ENCODE measurements at regions not wholly inside any gene's neighbourhood (a gene's known extent, or its start where the extent isn't known, plus 50 kb on each side); places are given as distances from the start of the nearest gene placed in this dataset.

GRCh38 chr21:22579741-22580140, 1581.5 kb downstream of the NCAM2 start:
- DNase-seq (ENCODE audit: low read depth, low spot score): no peak
- Histone ChIP-seq H3K9ac (ENCODE audit: insufficient read length, low read depth) (no peak overlapping the region), H3K9me3 (ENCODE audit: insufficient read depth, low read length) (no peaks in the 10 kb centered on the region), H3K4me1 (ENCODE audit: insufficient read depth, insufficient read length) (no peaks in the 10 kb centered on the region), H3K36me3 (ENCODE audit: insufficient read depth, insufficient read length, low read length) (no peaks in the 10 kb centered on the region), H3K27me3 (ENCODE audit: insufficient read depth, insufficient read length) (no peaks in the 10 kb centered on the region), H3K4me3 (ENCODE audit: insufficient read length, low read depth) (no peak overlapping the region)
- TF ChIP-seq SUZ12 (IDR thresholded peaks at IDR 0.05; ENCODE audit: extremely low read depth, insufficient read depth, insufficient read length): no peak
- TF ChIP-seq ZNF274 (IDR thresholded peaks at IDR 0.05; ENCODE audit: low read depth, low read length): no peak
- no peak for TF ChIP-seq YY1 (IDR thresholded peaks at IDR 0.05; ENCODE audit: insufficient read depth, insufficient read length)

- Histone ChIP-seq H3K27me3 (ENCODE audit: insufficient read depth, insufficient read length) (no peaks in the 10 kb centered on the region), H3K4me1 (ENCODE audit: insufficient read depth, insufficient read length) (no peaks in the 10 kb centered on the region), H3K9me3 (ENCODE audit: insufficient read depth, low read length) (no peaks in the 10 kb centered on the region), H3K36me3 (ENCODE audit: insufficient read depth, insufficient read length, low read length) (no peaks in the 10 kb centered on the region), H3K9ac (ENCODE audit: insufficient read length, low read depth) (no peak overlapping the region), H3K4me3 (ENCODE audit: insufficient read length, low read depth) (no peak overlapping the region)
- no peak for TF ChIP-seq ZNF274 (IDR thresholded peaks at IDR 0.05; ENCODE audit: low read depth, low read length)
- no peak for DNase-seq (ENCODE audit: low read depth, low spot score)
Measured at GRCh38 chr21:22582026-22582425, 1583.8 kb downstream of the NCAM2 start.

GRCh38 chr21:22584308-22584707, 1586.1 kb downstream of the NCAM2 start:
- H3K4me3 ChIP-seq (ENCODE audit: insufficient read length, low read depth): no peak overlapping the region
- no peaks in the 10 kb centered on the region for H3K9me3 ChIP-seq (ENCODE audit: insufficient read depth, low read length)
- H3K4me1 ChIP-seq (ENCODE audit: insufficient read depth, insufficient read length): no peaks in the 10 kb centered on the region
- no peak overlapping the region for H3K9ac ChIP-seq (ENCODE audit: insufficient read length, low read depth)
- no peaks in the 10 kb centered on the region for H3K27me3 ChIP-seq (ENCODE audit: insufficient read depth, insufficient read length)
- no peak for DNase-seq (ENCODE audit: low read depth, low spot score)
- no peaks in the 10 kb centered on the region for H3K36me3 ChIP-seq (ENCODE audit: insufficient read depth, insufficient read length, low read length)
- TF ChIP-seq SUZ12 (IDR thresholded peaks at IDR 0.05; ENCODE audit: extremely low read depth, insufficient read depth, insufficient read length): no peak
- TF ChIP-seq YY1 (IDR thresholded peaks at IDR 0.05; ENCODE audit: insufficient read depth, insufficient read length): no peak
- TF ChIP-seq ZNF274 (IDR thresholded peaks at IDR 0.05; ENCODE audit: low read depth, low read length): no peak

GRCh38 chr21:22585558-22585957, 1587.3 kb downstream of the NCAM2 start:
- Histone ChIP-seq H3K36me3 (ENCODE audit: insufficient read depth, insufficient read length, low read length) (no peaks in the 10 kb centered on the region), H3K9me3 (ENCODE audit: insufficient read depth, low read length) (no peaks in the 10 kb centered on the region), H3K9ac (ENCODE audit: insufficient read length, low read depth) (no peak overlapping the region), H3K4me3 (ENCODE audit: insufficient read length, low read depth) (no peak overlapping the region), H3K4me1 (ENCODE audit: insufficient read depth, insufficient read length) (no peaks in the 10 kb centered on the region), H3K27me3 (ENCODE audit: insufficient read depth, insufficient read length) (no peaks in the 10 kb centered on the region)
- no peak for DNase-seq (ENCODE audit: low read depth, low spot score)
- TF ChIP-seq YY1 (IDR thresholded peaks at IDR 0.05; ENCODE audit: insufficient read depth, insufficient read length) (no peak), SUZ12 (IDR thresholded peaks at IDR 0.05; ENCODE audit: extremely low read depth, insufficient read depth, insufficient read length) (no peak), ZNF274 (IDR thresholded peaks at IDR 0.05; ENCODE audit: low read depth, low read length) (no peak)

- TF ChIP-seq SUZ12 (IDR thresholded peaks at IDR 0.05; ENCODE audit: extremely low read depth, insufficient read depth, insufficient read length) (no peak), YY1 (IDR thresholded peaks at IDR 0.05; ENCODE audit: insufficient read depth, insufficient read length) (no peak), ZNF274 (IDR thresholded peaks at IDR 0.05; ENCODE audit: low read depth, low read length) (no peak)
- H3K9ac ChIP-seq (ENCODE audit: insufficient read length, low read depth): no peak overlapping the region
- H3K36me3 ChIP-seq (ENCODE audit: insufficient read depth, insufficient read length, low read length): no peaks in the 10 kb centered on the region
- no peak for DNase-seq (ENCODE audit: low read depth, low spot score)
- H3K27me3 ChIP-seq (ENCODE audit: insufficient read depth, insufficient read length): no peaks in the 10 kb centered on the region
- H3K4me1 ChIP-seq (ENCODE audit: insufficient read depth, insufficient read length): no peaks in the 10 kb centered on the region
- H3K9me3 ChIP-seq (ENCODE audit: insufficient read depth, low read length): peaks cover 4% of the 10 kb centered on the region; the same call in 1 of the 2 replicates
- no peak overlapping the region for H3K4me3 ChIP-seq (ENCODE audit: insufficient read length, low read depth)
Measured at GRCh38 chr21:22597660-22598255, 1599.5 kb downstream of the NCAM2 start.

- Histone ChIP-seq H3K4me3 (ENCODE audit: insufficient read length, low read depth) (no peak overlapping the region), H3K4me1 (ENCODE audit: insufficient read depth, insufficient read length) (no peaks in the 10 kb centered on the region), H3K36me3 (ENCODE audit: insufficient read depth, insufficient read length, low read length) (no peaks in the 10 kb centered on the region), H3K27me3 (ENCODE audit: insufficient read depth, insufficient read length) (no peaks in the 10 kb centered on the region), H3K9ac (ENCODE audit: insufficient read length, low read depth) (no peak overlapping the region), H3K9me3 (ENCODE audit: insufficient read depth, low read length) (no peaks in the 10 kb centered on the region)
- no peak for DNase-seq (ENCODE audit: low read depth, low spot score)
- TF ChIP-seq SUZ12 (IDR thresholded peaks at IDR 0.05; ENCODE audit: extremely low read depth, insufficient read depth, insufficient read length) (no peak), YY1 (IDR thresholded peaks at IDR 0.05; ENCODE audit: insufficient read depth, insufficient read length) (no peak), ZNF274 (IDR thresholded peaks at IDR 0.05; ENCODE audit: low read depth, low read length) (no peak)
Measured at GRCh38 chr21:22609802-22610201, 1611.6 kb downstream of the NCAM2 start.

- Histone ChIP-seq H3K9me3 (ENCODE audit: insufficient read depth, low read length) (no peaks in the 10 kb centered on the region), H3K4me1 (ENCODE audit: insufficient read depth, insufficient read length) (no peaks in the 10 kb centered on the region), H3K9ac (ENCODE audit: insufficient read length, low read depth) (no peak overlapping the region), H3K36me3 (ENCODE audit: insufficient read depth, insufficient read length, low read length) (no peaks in the 10 kb centered on the region), H3K27me3 (ENCODE audit: insufficient read depth, insufficient read length) (no peaks in the 10 kb centered on the region), H3K4me3 (ENCODE audit: insufficient read length, low read depth) (no peak overlapping the region)
- no peak for DNase-seq (ENCODE audit: low read depth, low spot score)
- TF ChIP-seq YY1 (IDR thresholded peaks at IDR 0.05; ENCODE audit: insufficient read depth, insufficient read length): no peak
- TF ChIP-seq SUZ12 (IDR thresholded peaks at IDR 0.05; ENCODE audit: extremely low read depth, insufficient read depth, insufficient read length): no peak
Measured at GRCh38 chr21:22627911-22628310, 1629.7 kb downstream of the NCAM2 start.

Measured in NT2/D1 (cell line).